OCI-LY3 (cell line): ENCODE measurements at regions not wholly inside any gene's neighbourhood (a gene's known extent, or its start where the extent isn't known, plus 50 kb on each side); places are given as distances from the start of the nearest gene placed in this dataset.

Experiments used
- H2AFZ ChIP-seq: fragments of 200-600, 300-600 bp; shearing (Covaris generic); 2 replicates; pipeline ENCODE4 v1.6.0; 2014; ENCODE audit warnings: antibody characterized with exemption, low read depth, low read length
- H3K27ac ChIP-seq: fragments of 200-600, 300-600 bp; sonication (generic); 2 replicates; pipeline ENCODE4 v1.5.1; 2014; ENCODE audit warnings: mild to moderate bottlenecking, low read length, moderate library complexity, mixed read lengths
- H3K27me3 ChIP-seq: fragments of 200-600, 300-600 bp; sonication (generic); 2 replicates; pipeline ENCODE4 v1.6.1; 2014; ENCODE audit warnings: low read depth, low read length, mixed read lengths
- H3K36me3 ChIP-seq: fragments of 200-600, 300-600 bp; sonication (generic); replicated peaks from 2 replicates; pipeline ENCODE3; 2014; ENCODE audit warnings: low read depth, low read length, mixed read lengths
- H3K4me1 ChIP-seq: fragments of 300-600, 200-600 bp; sonication (generic); 2 replicates; pipeline ENCODE4 v1.6.1; 2014; ENCODE audit warnings: low read length, mixed read lengths
- H3K4me2 ChIP-seq: fragments of 200-600, 300-600 bp; sonication (generic); 2 replicates; pipeline ENCODE4 v1.6.1; 2014; ENCODE audit warnings: low read length, mixed read lengths
- H3K4me3 ChIP-seq: fragments of 300-600, 200-600 bp; sonication (generic); 2 replicates; pipeline ENCODE4 v1.5.1; 2014; ENCODE audit warnings: antibody characterized with exemption, mild to moderate bottlenecking, low read length, moderate library complexity
- H3K79me2 ChIP-seq: fragments of 300-600, 200-600 bp; shearing (Covaris generic); 2 replicates; pipeline ENCODE4 v1.6.1; 2014; ENCODE audit warnings: mild to moderate bottlenecking, low read length, mixed read lengths
- H3K9ac ChIP-seq: fragments of 300-600, 200-600 bp; shearing (Covaris generic); 2 replicates; pipeline ENCODE4 v1.6.0; 2014; ENCODE audit warnings: mild to moderate bottlenecking, low read length, moderate library complexity
- H3K9me3 ChIP-seq: fragments of 200-600, 300-600 bp; shearing (Covaris generic); 2 replicates; pipeline ENCODE4 v1.6.1; 2014; ENCODE audit warnings: low read length, mixed read lengths; ENCODE audit not compliant: insufficient read depth
- H4K20me1 ChIP-seq: fragments of 200-600, 300-600 bp; sonication (generic); 2 replicates; pipeline ENCODE4 v1.6.1; 2016; ENCODE audit warnings: low read length, mixed read lengths; ENCODE audit not compliant: insufficient read depth
- EZH2phosphoT487 ChIP-seq: fragments of 200-600 bp; shearing (Covaris generic); IDR thresholded peaks from 2 replicates; pipeline ENCODE4 v1.6.1; 2018; ENCODE audit warnings: antibody characterized with exemption, mixed run types, low read depth
- TF ChIP-seq, protein P1 (sequence below): fragments of 200-600, 300-600 bp; sonication (generic); IDR thresholded peaks from 2 replicates; pipeline ENCODE4 v1.5.1; 2014; ENCODE audit warnings: antibody characterized with exemption, low read length, low read depth

DNA sequence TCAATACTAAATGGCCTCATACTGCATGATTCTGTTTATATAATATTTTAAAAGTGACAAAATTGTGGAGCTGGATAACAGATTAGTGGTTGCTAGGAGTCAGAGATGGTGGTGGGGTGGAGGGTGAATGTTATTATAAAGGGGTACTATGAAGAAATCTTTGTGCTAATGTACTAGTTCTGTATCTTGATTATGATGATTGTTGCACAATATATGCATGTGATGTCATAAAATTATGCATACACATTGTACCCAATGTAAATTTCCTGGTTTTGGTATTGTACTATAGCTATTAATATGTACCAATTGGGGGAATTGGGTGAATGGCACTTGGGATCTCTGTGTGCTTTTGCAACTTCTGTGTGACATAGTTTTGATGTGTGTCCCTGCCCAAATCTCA is 112.2 kb downstream of the TMEM26 start:
- no peak overlapping the region for H3K27ac ChIP-seq
- no peaks in the 10 kb centered on the region for H3K4me1 ChIP-seq
- H2AFZ ChIP-seq = no peak overlapping the region
- no peak overlapping the region for H3K9ac ChIP-seq
- no peak for TF ChIP-seq EZH2phosphoT487
- TF ChIP-seq, protein P1, sequence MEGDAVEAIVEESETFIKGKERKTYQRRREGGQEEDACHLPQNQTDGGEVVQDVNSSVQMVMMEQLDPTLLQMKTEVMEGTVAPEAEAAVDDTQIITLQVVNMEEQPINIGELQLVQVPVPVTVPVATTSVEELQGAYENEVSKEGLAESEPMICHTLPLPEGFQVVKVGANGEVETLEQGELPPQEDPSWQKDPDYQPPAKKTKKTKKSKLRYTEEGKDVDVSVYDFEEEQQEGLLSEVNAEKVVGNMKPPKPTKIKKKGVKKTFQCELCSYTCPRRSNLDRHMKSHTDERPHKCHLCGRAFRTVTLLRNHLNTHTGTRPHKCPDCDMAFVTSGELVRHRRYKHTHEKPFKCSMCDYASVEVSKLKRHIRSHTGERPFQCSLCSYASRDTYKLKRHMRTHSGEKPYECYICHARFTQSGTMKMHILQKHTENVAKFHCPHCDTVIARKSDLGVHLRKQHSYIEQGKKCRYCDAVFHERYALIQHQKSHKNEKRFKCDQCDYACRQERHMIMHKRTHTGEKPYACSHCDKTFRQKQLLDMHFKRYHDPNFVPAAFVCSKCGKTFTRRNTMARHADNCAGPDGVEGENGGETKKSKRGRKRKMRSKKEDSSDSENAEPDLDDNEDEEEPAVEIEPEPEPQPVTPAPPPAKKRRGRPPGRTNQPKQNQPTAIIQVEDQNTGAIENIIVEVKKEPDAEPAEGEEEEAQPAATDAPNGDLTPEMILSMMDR = no peak
- no peaks in the 10 kb centered on the region for H3K27me3 ChIP-seq
- no peaks in the 10 kb centered on the region for H3K9me3 ChIP-seq
- H3K36me3 ChIP-seq = no peaks in the 10 kb centered on the region
- no peaks in the 10 kb centered on the region for H3K79me2 ChIP-seq
- H3K4me2 ChIP-seq = no peak overlapping the region
- H3K4me3 ChIP-seq = no peak overlapping the region
- H4K20me1 ChIP-seq = no peaks in the 10 kb centered on the region

DNA sequence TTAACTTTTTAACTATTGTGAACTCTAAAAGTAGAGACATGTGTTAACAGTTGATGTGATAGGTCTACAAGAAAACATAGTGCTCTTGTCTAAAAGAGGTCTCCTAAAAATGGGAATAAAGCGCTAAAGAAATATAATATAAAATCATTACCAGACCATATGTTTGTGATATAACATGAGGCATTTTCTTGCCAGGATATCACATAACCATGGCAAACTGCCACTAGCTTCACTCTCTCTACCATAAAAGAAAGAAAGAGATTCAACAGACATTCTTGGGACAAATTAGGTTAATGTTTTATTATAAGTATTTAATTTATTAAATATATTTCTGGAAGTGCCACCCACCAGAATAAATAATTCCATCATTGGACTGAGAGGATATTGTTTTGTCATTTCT is 115.0 kb downstream of the TMEM26 start:
- no peaks in the 10 kb centered on the region for H3K4me1 ChIP-seq
- H3K79me2 ChIP-seq = no peaks in the 10 kb centered on the region
- no peak overlapping the region for H3K4me3 ChIP-seq
- no peak overlapping the region for H3K27ac ChIP-seq
- no peak overlapping the region for H3K9ac ChIP-seq
- H3K27me3 ChIP-seq = no peaks in the 10 kb centered on the region
- TF ChIP-seq EZH2phosphoT487 = no peak
- TF ChIP-seq, protein P1 = no peak
- no peaks in the 10 kb centered on the region for H3K36me3 ChIP-seq
- no peak overlapping the region for H3K4me2 ChIP-seq
- no peaks in the 10 kb centered on the region for H4K20me1 ChIP-seq
- no peak overlapping the region for H2AFZ ChIP-seq
- H3K9me3 ChIP-seq = no peaks in the 10 kb centered on the region

DNA sequence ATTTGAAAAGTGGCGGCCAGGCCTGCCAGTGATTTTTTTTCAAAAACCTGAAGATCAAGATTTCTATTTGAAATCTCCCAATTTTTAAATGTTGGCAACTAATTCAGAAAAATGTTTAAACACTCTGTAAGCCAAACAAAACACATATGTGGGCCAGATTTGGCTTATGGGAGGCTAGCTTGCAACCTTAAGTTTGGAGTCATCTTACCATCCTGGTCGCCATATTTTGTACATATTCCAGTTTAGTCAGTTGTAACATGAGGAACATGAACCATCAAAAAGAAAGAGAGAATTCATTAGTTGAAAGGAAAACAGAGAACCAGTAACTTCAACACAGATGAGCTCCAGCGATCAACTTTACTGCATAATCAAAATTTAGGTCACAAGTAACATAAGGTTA is 115.4 kb downstream of the TMEM26 start:
- Histone ChIP-seq H3K36me3 (no peaks in the 10 kb centered on the region), H4K20me1 (no peaks in the 10 kb centered on the region), H3K4me2 (no peak overlapping the region), H3K27ac (no peak overlapping the region), H3K27me3 (no peaks in the 10 kb centered on the region), H3K79me2 (no peaks in the 10 kb centered on the region), H3K4me3 (no peak overlapping the region), H3K9me3 (no peaks in the 10 kb centered on the region), H2AFZ (no peak overlapping the region), H3K9ac (no peak overlapping the region), H3K4me1 (no peaks in the 10 kb centered on the region)
- TF ChIP-seq EZH2phosphoT487 = no peak
- TF ChIP-seq, protein P1 = no peak

GRCh38 chr10:61336831-61337230 is 116.3 kb downstream of the TMEM26 start:
- no peak overlapping the region for H3K4me3 ChIP-seq
- H4K20me1 ChIP-seq = no peaks in the 10 kb centered on the region
- no peak overlapping the region for H3K27ac ChIP-seq
- H3K27me3 ChIP-seq = no peaks in the 10 kb centered on the region
- no peak overlapping the region for H3K4me2 ChIP-seq
- no peaks in the 10 kb centered on the region for H3K79me2 ChIP-seq
- no peak overlapping the region for H3K9ac ChIP-seq
- no peaks in the 10 kb centered on the region for H3K4me1 ChIP-seq
- TF ChIP-seq EZH2phosphoT487 = no peak
- TF ChIP-seq, protein P1 = no peak
- no peaks in the 10 kb centered on the region for H3K36me3 ChIP-seq
- H3K9me3 ChIP-seq = no peaks in the 10 kb centered on the region
- no peak overlapping the region for H2AFZ ChIP-seq
